B cell (primary cell): ENCODE measurements at regions not wholly inside any gene's neighbourhood (a gene's known extent, or its start where the extent isn't known, plus 50 kb on each side); places are given as distances from the start of the nearest gene placed in this dataset.

ENCODE experiments used
- ATAC-seq: fragments of 200-7000 bp; cut with Tn5 transposase; one replicate; pipeline ENCODE4 v1.10.0; 2021; ENCODE audit warnings: low read depth, mild to moderate bottlenecking, moderate number of reproducible peaks, moderate library complexity
- CTCF ChIA-PET: fragments of 350-600 bp; sonication (Branson Sonifier 250); formaldehyde crosslinking; loops from one replicate; lab custom pipeline; 2021; ENCODE audit warnings: antibody characterized with exemption, inconsistent platforms; lab: Charles Lee
- POLR2A ChIA-PET: fragments of 350-600 bp; sonication (Branson Sonifier 250); formaldehyde crosslinking; loops from one replicate; lab custom pipeline; 2021; ENCODE audit warnings: antibody characterized with exemption; lab: Charles Lee
- DNase-seq: peaks from one replicate; pipeline ENCODE4 v3.0.0; 2013
- H2AFZ ChIP-seq: 2 replicates; pipeline ENCODE4 v1.6.1; 2012; ENCODE audit warnings: mild to moderate bottlenecking, low read depth, low read length; ENCODE audit not compliant: insufficient read depth, poor library complexity, severe bottlenecking
- H3K27ac ChIP-seq, 2 donors: 1 replicate in 1 of 2; 2 replicates in 1 of 2; pipeline ENCODE4 v1.5.1; 2012 to 2013; ENCODE audit warnings: low read length in 2 of 2, mild to moderate bottlenecking in 2 of 2, moderate library complexity in 1 of 2
- H3K27me3 ChIP-seq, 4 experiments: fragments of 200-600 bp in 1 of 4; sonication (generic) in 1 of 4; replicated peaks in 1 of 4; 1 replicate in 2 of 4; 2 replicates in 2 of 4; pipeline versions ENCODE4 v1.6.1 to v1.7.0; 2013 to 2016; ENCODE audit warnings: low read length in 3 of 4, mild to moderate bottlenecking in 2 of 4, mixed read lengths in 1 of 4, moderate library complexity in 1 of 4; ENCODE audit not compliant: insufficient read depth in 4 of 4, control insufficient read depth in 3 of 4; ENCODE audit errors: control extremely low read depth in 1 of 4
- H3K36me3 ChIP-seq, 2 experiments: replicated peaks in 1 of 2; 1 replicate in 1 of 2; 2 replicates in 1 of 2; pipeline versions ENCODE4 v1.6.1 to v1.7.1; 2013; ENCODE audit warnings: low read length in 1 of 2; ENCODE audit not compliant: insufficient read depth in 2 of 2, control insufficient read depth in 1 of 2; ENCODE audit errors: control extremely low read depth in 1 of 2, extremely low read depth in 1 of 2
- H3K4me1 ChIP-seq, 2 donors: fragments of 200-600 bp in 1 of 2; sonication (generic) in 1 of 2; 1 replicate in 1 of 2; 2 replicates in 1 of 2; pipeline versions ENCODE4 v1.5.1 to v1.6.1; 2013 to 2017; ENCODE audit warnings: low read length in 2 of 2; ENCODE audit not compliant: control insufficient read depth in 2 of 2, insufficient read depth in 2 of 2
- H3K4me2 ChIP-seq: replicated peaks from 2 replicates; pipeline ENCODE3; 2012; ENCODE audit warnings: mild to moderate bottlenecking, low read depth, low read length; ENCODE audit not compliant: poor library complexity, severe bottlenecking
- H3K4me3 ChIP-seq, 5 experiments: fragments of 200-600 bp in 1 of 5; sonication (generic) in 1 of 5; 1 replicate in 3 of 5; 2 replicates in 2 of 5; pipeline versions ENCODE4 v1.5.1 to v1.7.0; 2011 to 2016; ENCODE audit warnings: low read length in 4 of 5, mild to moderate bottlenecking in 4 of 5, low read depth in 2 of 5, control low read depth in 1 of 5, moderate library complexity in 1 of 5; ENCODE audit not compliant: insufficient read depth in 1 of 5; ENCODE audit errors: control extremely low read depth in 1 of 5, extremely low read depth in 1 of 5
- H3K79me2 ChIP-seq: fragments of 200-600 bp; sonication (generic); one replicate; pipeline ENCODE4 v1.6.0; 2016; ENCODE audit warnings: low read length; ENCODE audit not compliant: control insufficient read depth, insufficient read depth
- H3K9ac ChIP-seq: fragments of 200-600 bp; sonication (generic); 2 replicates; pipeline ENCODE4 v1.6.1; 2017; ENCODE audit warnings: mild to moderate bottlenecking, low read length, moderate library complexity
- H3K9me3 ChIP-seq, 3 donors: one replicate each; pipeline versions ENCODE4 v1.6.1 to v1.7.1; 2013; ENCODE audit warnings: low read length in 2 of 3; ENCODE audit not compliant: control insufficient read depth in 2 of 3, insufficient read depth in 1 of 3; ENCODE audit errors: control extremely low read depth in 1 of 3
- H4K20me1 ChIP-seq: 2 replicates; pipeline ENCODE4 v1.6.0; 2012; ENCODE audit warnings: mild to moderate bottlenecking, low read length; ENCODE audit not compliant: insufficient read depth, control insufficient read depth, poor library complexity, severe bottlenecking
- H3K27ac Mint-ChIP-seq: one replicate; pipeline ENCODE4 v1.8.0; 2021; ENCODE audit warnings: mixed read lengths
- H3K27me3 Mint-ChIP-seq: one replicate; pipeline ENCODE4 v1.8.0; 2021; ENCODE audit warnings: mixed read lengths
- H3K4me1 Mint-ChIP-seq: one replicate; pipeline ENCODE4 v1.8.0; 2021; ENCODE audit warnings: mixed read lengths
- H3K4me3 Mint-ChIP-seq: one replicate; pipeline ENCODE4 v1.8.0; 2021; ENCODE audit warnings: mixed read lengths
- H3K9me3 Mint-ChIP-seq: one replicate; pipeline ENCODE4 v1.8.0; 2022; ENCODE audit warnings: mixed read lengths; ENCODE audit not compliant: insufficient read depth
- EZH2 ChIP-seq: IDR thresholded peaks from 2 replicates; pipeline ENCODE4 v1.6.1; 2012; ENCODE audit warnings: borderline replicate concordance, low read depth, mild to moderate bottlenecking, moderate library complexity, low read length; ENCODE audit not compliant: insufficient read depth, poor library complexity, severe bottlenecking
- WGBS: methylation state at CpG from one replicate; pipeline ENCODE4 v1.1.5; 2013; ENCODE audit warnings: missing lambda C conversion rate; ENCODE audit not compliant: insufficient coverage; 5-methylcytosine and 5-hydroxymethylcytosine counted together
- intact Hi-C: fragments of 100-400 bp; cut with micrococcal nuclease; formaldehyde crosslinking; loops from one replicate; pipeline ENCODE4 v1.10.0; 2022
- TF ChIP-seq, protein P1 (sequence below): fragments of 200-600 bp; IDR thresholded peaks from one replicate; pipeline ENCODE4 v1.8.0; 2022; ENCODE audit warnings: antibody characterized with exemption, mild to moderate bottlenecking

DNA sequence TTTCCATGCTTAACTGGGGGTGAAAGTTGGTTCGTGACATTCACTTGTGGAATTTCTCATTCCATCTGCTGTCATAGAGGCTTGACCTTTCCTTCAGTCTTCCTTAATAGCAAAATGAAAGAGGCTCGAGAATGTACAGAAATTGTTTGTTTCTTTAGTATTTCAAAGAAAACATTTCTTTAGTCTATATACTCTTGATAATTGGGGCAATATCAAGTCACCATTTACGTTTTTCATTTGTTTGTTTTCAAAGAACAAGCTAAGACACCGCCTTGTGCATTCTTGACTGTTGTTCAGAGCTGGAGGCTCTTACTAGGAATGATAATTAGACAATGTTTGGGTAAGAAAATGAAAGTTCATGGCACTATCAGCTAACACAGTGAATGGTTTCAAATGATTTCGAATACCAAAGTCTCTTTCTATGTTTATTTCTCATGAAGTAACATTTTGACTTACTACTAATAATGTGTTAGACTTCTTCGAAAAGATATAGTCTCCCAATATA, 835.4 kb downstream of the SEMA5A start:
- Histone ChIP-seq H3K4me3 (no peak overlapping the region), H3K79me2 (no peaks in the 10 kb centered on the region), H3K4me1 (no peaks in the 10 kb centered on the region), H4K20me1 (no peaks in the 10 kb centered on the region), H3K9ac (no peak overlapping the region), H3K9me3 (peaks cover 0 to 4% (median 0%) of the 10 kb centered on the region in 3 donors), H3K4me2 (no peak overlapping the region), H3K36me3 (no peaks in the 10 kb centered on the region), H3K27me3 (no peaks in the 10 kb centered on the region), H2AFZ (no peak overlapping the region), H3K27ac (no peak overlapping the region)
- 100% methylated on average over 1 of the region's 6 CpGs for WGBS
- TF ChIP-seq, protein P1, sequence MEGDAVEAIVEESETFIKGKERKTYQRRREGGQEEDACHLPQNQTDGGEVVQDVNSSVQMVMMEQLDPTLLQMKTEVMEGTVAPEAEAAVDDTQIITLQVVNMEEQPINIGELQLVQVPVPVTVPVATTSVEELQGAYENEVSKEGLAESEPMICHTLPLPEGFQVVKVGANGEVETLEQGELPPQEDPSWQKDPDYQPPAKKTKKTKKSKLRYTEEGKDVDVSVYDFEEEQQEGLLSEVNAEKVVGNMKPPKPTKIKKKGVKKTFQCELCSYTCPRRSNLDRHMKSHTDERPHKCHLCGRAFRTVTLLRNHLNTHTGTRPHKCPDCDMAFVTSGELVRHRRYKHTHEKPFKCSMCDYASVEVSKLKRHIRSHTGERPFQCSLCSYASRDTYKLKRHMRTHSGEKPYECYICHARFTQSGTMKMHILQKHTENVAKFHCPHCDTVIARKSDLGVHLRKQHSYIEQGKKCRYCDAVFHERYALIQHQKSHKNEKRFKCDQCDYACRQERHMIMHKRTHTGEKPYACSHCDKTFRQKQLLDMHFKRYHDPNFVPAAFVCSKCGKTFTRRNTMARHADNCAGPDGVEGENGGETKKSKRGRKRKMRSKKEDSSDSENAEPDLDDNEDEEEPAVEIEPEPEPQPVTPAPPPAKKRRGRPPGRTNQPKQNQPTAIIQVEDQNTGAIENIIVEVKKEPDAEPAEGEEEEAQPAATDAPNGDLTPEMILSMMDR, result no peak
- TF ChIP-seq EZH2, result no peak
- DNase-seq (no peak), ATAC-seq (no peak)
- H3K27ac Mint-ChIP-seq, result no peak overlapping the region
- intact Hi-C loops, result no loop called here
- CTCF ChIA-PET, result no interaction called here
- no peaks in the 10 kb centered on the region for H3K27me3 Mint-ChIP-seq
- POLR2A ChIA-PET, result no interaction called here
- no peak overlapping the region for H3K4me3 Mint-ChIP-seq
- H3K4me1 Mint-ChIP-seq, result no peaks in the 10 kb centered on the region
- no peaks in the 10 kb centered on the region for H3K9me3 Mint-ChIP-seq

DNA sequence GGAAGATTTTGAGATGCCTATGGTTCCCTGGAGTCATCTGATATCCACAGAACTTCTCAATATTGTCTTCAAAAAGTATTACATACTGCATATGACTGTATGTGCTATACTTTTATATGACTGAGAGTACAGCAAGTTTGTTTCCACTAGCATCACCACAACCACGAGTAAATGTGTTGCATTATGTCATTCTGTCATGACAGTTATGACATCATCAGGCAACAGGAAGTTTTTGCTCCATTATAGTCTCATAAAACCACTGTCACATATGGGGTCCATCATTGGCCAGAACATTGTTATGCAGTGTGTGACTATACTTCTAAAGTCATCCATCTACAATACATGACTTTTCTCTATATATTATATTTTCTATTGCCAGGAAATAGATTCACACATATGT, 831.7 kb downstream of the SEMA5A start:
- no peak for DNase-seq
- H3K9me3 ChIP-seq, result no peaks in the 10 kb centered on the region
- Mint-ChIP-seq H3K9me3 (no peaks in the 10 kb centered on the region), H3K4me1 (no peaks in the 10 kb centered on the region), H3K27ac (no peak overlapping the region), H3K4me3 (no peak overlapping the region), H3K27me3 (no peaks in the 10 kb centered on the region)
- H3K27ac ChIP-seq, result no peak overlapping the region
- no peaks in the 10 kb centered on the region for H3K36me3 ChIP-seq
- WGBS, result no CpG with 5 or more reads among the region's 1 CpG
- H4K20me1 ChIP-seq, result no peaks in the 10 kb centered on the region
- H3K27me3 ChIP-seq, result no peaks in the 10 kb centered on the region
- ATAC-seq, result no peak
- no peak overlapping the region for H2AFZ ChIP-seq
- H3K4me2 ChIP-seq, result no peak overlapping the region
- H3K79me2 ChIP-seq, result no peaks in the 10 kb centered on the region
- ChIA-PET CTCF (no interaction called here), POLR2A (no interaction called here)
- no peak overlapping the region for H3K9ac ChIP-seq
- TF ChIP-seq, protein P1, result no peak
- TF ChIP-seq EZH2, result no peak
- no peak overlapping the region for H3K4me3 ChIP-seq
- intact Hi-C loops, result no loop called here
- H3K4me1 ChIP-seq, result no peaks in the 10 kb centered on the region
